SK-N-SH (cell line): ENCODE measurements at regions not wholly inside any gene's neighbourhood (a gene's known extent, or its start where the extent isn't known, plus 50 kb on each side); places are given as distances from the start of the nearest gene placed in this dataset.

Source experiments
- CTCF ChIA-PET: fragments of 300-600, 350-600 bp; formaldehyde crosslinking; extraction: SDS; loops from one replicate; lab custom pipeline; 2021; lab: Yijun Ruan, JAX
- POLR2A ChIA-PET: fragments of 350-600 bp; sonication (Branson Sonifier 250); formaldehyde crosslinking; extraction: SDS; loops from one replicate; lab custom pipeline; 2020; ENCODE audit warnings: antibody characterized with exemption, inconsistent platforms; lab: Yijun Ruan, JAX
- DNase-seq: peaks from one replicate; pipeline ENCODE4 v3.0.0; 2012
- H2AFZ ChIP-seq: fragments of 200-600 bp; sonication (generic); 2 replicates; pipeline ENCODE4 v1.8.1; 2016; ENCODE audit warnings: antibody characterized with exemption, mild to moderate bottlenecking, low read depth
- H3F3A ChIP-seq: fragments of 200-600 bp; sonication (generic); replicated peaks from 2 replicates; pipeline ENCODE3; 2016; ENCODE audit warnings: antibody characterized with exemption, mild to moderate bottlenecking; ENCODE audit not compliant: insufficient read depth
- H3K27ac ChIP-seq, 2 experiments: fragments of 200-500 bp in 1 of 2; fragments of 200-600 bp in 1 of 2; sonication (Bioruptor generic) in 1 of 2; sonication (generic), shearing (Covaris generic) in 1 of 2; 2 replicates each; pipeline versions ENCODE4 v1.5.1 to v1.6.1; 2014 to 2016; ENCODE audit warnings: low read depth in 2 of 2, inconsistent platforms in 1 of 2, low read length in 1 of 2, mild to moderate bottlenecking in 1 of 2, mixed read lengths in 1 of 2
- H3K27me3 ChIP-seq: fragments of 200-600 bp; sonication (generic), shearing (Covaris generic); 2 replicates; pipeline ENCODE4 v1.6.1; 2016; ENCODE audit warnings: mixed run types; ENCODE audit not compliant: insufficient read depth
- H3K36me3 ChIP-seq, 2 experiments: fragments of 200-500 bp in 1 of 2; fragments of 200-600 bp in 1 of 2; sonication (Bioruptor generic) in 1 of 2; sonication (generic) in 1 of 2; replicated peaks in 1 of 2; 2 replicates each; pipeline versions ENCODE3 to v1.5.1; 2014 to 2016; ENCODE audit warnings: low read length in 1 of 2, mild to moderate bottlenecking in 1 of 2; ENCODE audit not compliant: insufficient read depth in 2 of 2, control insufficient read depth in 1 of 2
- H3K4me1 ChIP-seq, 2 experiments: fragments of 200-500 bp in 1 of 2; fragments of 200-600 bp in 1 of 2; sonication (Bioruptor generic) in 1 of 2; sonication (generic), shearing (Covaris generic) in 1 of 2; 2 replicates each; pipeline versions ENCODE4 v1.5.1 to v1.6.1; 2014 to 2016; ENCODE audit warnings: low read depth in 1 of 2, low read length in 1 of 2, mixed run types in 1 of 2; ENCODE audit not compliant: insufficient read depth in 2 of 2, control insufficient read depth in 1 of 2
- H3K4me2 ChIP-seq: fragments of 200-600 bp; sonication (generic), shearing (Covaris generic); 2 replicates; pipeline ENCODE4 v1.6.1; 2017; ENCODE audit warnings: mixed run types
- H3K4me3 ChIP-seq, 2 experiments: fragments of 200-500 bp in 1 of 2; fragments of 200-600 bp in 1 of 2; sonication (Bioruptor generic) in 1 of 2; sonication (generic), shearing (Covaris generic) in 1 of 2; 2 replicates each; pipeline versions ENCODE4 v1.5.1 to v1.8.1; 2014 to 2016; ENCODE audit warnings: low read depth in 2 of 2, inconsistent platforms in 1 of 2, low read length in 1 of 2, mild to moderate bottlenecking in 1 of 2, mixed read lengths in 1 of 2, moderate library complexity in 1 of 2
- H3K79me2 ChIP-seq: fragments of 200-600 bp; sonication (generic); 2 replicates; pipeline ENCODE4 v1.8.1; 2017; ENCODE audit warnings: mild to moderate bottlenecking; ENCODE audit not compliant: insufficient read depth
- H3K9ac ChIP-seq: fragments of 200-600 bp; sonication (generic); 2 replicates; pipeline ENCODE4 v1.6.1; 2017; ENCODE audit warnings: mixed run types
- H3K9me2 ChIP-seq: fragments of 200-600 bp; sonication (generic); 2 replicates; pipeline ENCODE4 v1.6.1; 2017; ENCODE audit warnings: mixed run types
- H3K9me3 ChIP-seq: fragments of 200-600 bp; sonication (generic); 2 replicates; pipeline ENCODE4 v1.6.1; 2017; ENCODE audit warnings: mixed run types, mild to moderate bottlenecking, moderate library complexity
- H4K20me1 ChIP-seq: fragments of 200-600 bp; sonication (generic); 2 replicates; pipeline ENCODE4 v1.6.1; 2017; ENCODE audit warnings: mild to moderate bottlenecking, mixed run types; ENCODE audit not compliant: insufficient read depth
- CHD2 ChIP-seq: fragments of 150-350 bp; IDR thresholded peaks from 2 replicates; pipeline ENCODE4 v1.6.1; 2018; ENCODE audit warnings: low read length; ENCODE audit not compliant: partially characterized antibody
- CTCF ChIP-seq: fragments of 200-600 bp; sonication (generic); IDR thresholded peaks from 2 replicates; pipeline ENCODE4 v1.6.1; 2017; ENCODE audit warnings: antibody characterized with exemption, mild to moderate bottlenecking, moderate library complexity
- ELF1 ChIP-seq: IDR thresholded peaks from 2 replicates; pipeline ENCODE4 v1.4.0; 2012
- FOSL2 ChIP-seq: IDR thresholded peaks from 2 replicates; pipeline ENCODE4 v1.4.0; 2012; ENCODE audit warnings: low read depth, mild to moderate bottlenecking, moderate library complexity, borderline replicate concordance
- FOXJ3 ChIP-seq: sonication (generic); formaldehyde crosslinking; IDR thresholded peaks from 2 replicates; pipeline ENCODE4 v1.5.1; 2020; ENCODE audit warnings: mild to moderate bottlenecking, missing genetic modification reagents
- GATA2 ChIP-seq: sonication (generic); formaldehyde crosslinking; IDR thresholded peaks from 2 replicates; pipeline ENCODE4 v1.5.0; 2020; ENCODE audit warnings: mild to moderate bottlenecking, missing genetic modification reagents
- JUND ChIP-seq: IDR thresholded peaks from 2 replicates; pipeline ENCODE4 v1.4.0; 2012
- NFIC ChIP-seq: IDR thresholded peaks from 2 replicates; pipeline ENCODE4 v1.4.0; 2012; ENCODE audit warnings: borderline replicate concordance
- NRF1 ChIP-seq: IDR thresholded peaks from 2 replicates; pipeline ENCODE4 v1.6.1; 2012; ENCODE audit warnings: low read depth, mild to moderate bottlenecking, low read length
- RXRA ChIP-seq: IDR thresholded peaks from 2 replicates; pipeline ENCODE4 v1.4.0; 2012; ENCODE audit warnings: low read depth, mild to moderate bottlenecking, borderline replicate concordance
- TAF1 ChIP-seq: IDR thresholded peaks from 2 replicates; pipeline ENCODE4 v1.6.1; 2012; ENCODE audit warnings: low read depth, mild to moderate bottlenecking, low read length, moderate library complexity, borderline replicate concordance
- TCF12 ChIP-seq: IDR thresholded peaks from 2 replicates; pipeline ENCODE4 v1.4.0; 2012
- USF1 ChIP-seq: IDR thresholded peaks from 2 replicates; pipeline ENCODE4 v1.4.0; 2012; ENCODE audit warnings: low read depth, borderline replicate concordance
- YY1 ChIP-seq: IDR thresholded peaks from 2 replicates; pipeline ENCODE4 v1.4.0; 2012; ENCODE audit warnings: low read depth, mild to moderate bottlenecking
- whole genome bisulfite sequencing: methylation state at CpG from one replicate; pipeline ENCODE4 v1.1.6; 2017; ENCODE audit warnings: low lambda C conversion rate; 5-methylcytosine and 5-hydroxymethylcytosine counted together
- TF ChIP-seq, protein P1 (sequence below): fragments of 150-350 bp; IDR thresholded peaks from 2 replicates; pipeline ENCODE4 v1.6.1; 2016; ENCODE audit warnings: mild to moderate bottlenecking, low read depth, low read length
- TF ChIP-seq, protein P2 (sequence below): IDR thresholded peaks from 2 replicates; pipeline ENCODE4; 2012
- TF ChIP-seq, protein P3 (sequence below): IDR thresholded peaks from 2 replicates; pipeline ENCODE4 v1.4.0; 2012; ENCODE audit warnings: low read depth
- TF ChIP-seq, protein P4 (sequence below): fragments of 150-350 bp; IDR thresholded peaks from 2 replicates; pipeline ENCODE4 v1.6.1; 2017; ENCODE audit warnings: antibody characterized with exemption, low read length, low read depth, borderline replicate concordance
- TF ChIP-seq, protein P5 (sequence below): IDR thresholded peaks from 2 replicates; pipeline ENCODE4 v1.4.0; 2012; ENCODE audit warnings: low read depth, borderline replicate concordance

- Histone ChIP-seq H3K27me3 (no peaks in the 10 kb centered on the region), H4K20me1 (no peaks in the 10 kb centered on the region), H3K4me2 (no peak overlapping the region), H3K4me1 (no peaks in the 10 kb centered on the region), H3K9me3 (no peaks in the 10 kb centered on the region), H3K9me2 (no peaks in the 10 kb centered on the region), H3K27ac (no peak overlapping the region), H3K79me2 (no peaks in the 10 kb centered on the region), H3K4me3 (no peak overlapping the region), H2AFZ (no peak overlapping the region), H3K36me3 (no peaks in the 10 kb centered on the region), H3F3A (no peaks in the 10 kb centered on the region), H3K9ac (no peak overlapping the region)
- no peak for DNase-seq
- POLR2A ChIA-PET, result no interaction called here
- CTCF ChIA-PET, result interaction anchor here (2.1 kb wide), 1 partner anchor 12 kb away, joined by 14 read pairs; no protein-coding TSS in a partner anchor
- TF ChIP-seq TCF12 (no peak), TAF1 (no peak), CHD2 (no peak), JUND (no peak), FOXJ3 (CRISPR knock-in tag) (no peak), FOSL2 (no peak), CTCF (no peak), YY1 (no peak), USF1 (no peak), ELF1 (no peak), GATA2 (no peak), RXRA (no peak), NRF1 (no peak), NFIC (no peak)
- TF ChIP-seq, protein P1, sequence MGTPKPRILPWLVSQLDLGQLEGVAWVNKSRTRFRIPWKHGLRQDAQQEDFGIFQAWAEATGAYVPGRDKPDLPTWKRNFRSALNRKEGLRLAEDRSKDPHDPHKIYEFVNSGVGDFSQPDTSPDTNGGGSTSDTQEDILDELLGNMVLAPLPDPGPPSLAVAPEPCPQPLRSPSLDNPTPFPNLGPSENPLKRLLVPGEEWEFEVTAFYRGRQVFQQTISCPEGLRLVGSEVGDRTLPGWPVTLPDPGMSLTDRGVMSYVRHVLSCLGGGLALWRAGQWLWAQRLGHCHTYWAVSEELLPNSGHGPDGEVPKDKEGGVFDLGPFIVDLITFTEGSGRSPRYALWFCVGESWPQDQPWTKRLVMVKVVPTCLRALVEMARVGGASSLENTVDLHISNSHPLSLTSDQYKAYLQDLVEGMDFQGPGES, result no peak
- TF ChIP-seq, protein P2, sequence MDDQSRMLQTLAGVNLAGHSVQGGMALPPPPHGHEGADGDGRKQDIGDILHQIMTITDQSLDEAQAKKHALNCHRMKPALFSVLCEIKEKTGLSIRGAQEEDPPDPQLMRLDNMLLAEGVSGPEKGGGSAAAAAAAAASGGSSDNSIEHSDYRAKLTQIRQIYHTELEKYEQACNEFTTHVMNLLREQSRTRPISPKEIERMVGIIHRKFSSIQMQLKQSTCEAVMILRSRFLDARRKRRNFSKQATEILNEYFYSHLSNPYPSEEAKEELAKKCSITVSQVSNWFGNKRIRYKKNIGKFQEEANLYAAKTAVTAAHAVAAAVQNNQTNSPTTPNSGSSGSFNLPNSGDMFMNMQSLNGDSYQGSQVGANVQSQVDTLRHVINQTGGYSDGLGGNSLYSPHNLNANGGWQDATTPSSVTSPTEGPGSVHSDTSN, result no peak
- TF ChIP-seq, protein P3, sequence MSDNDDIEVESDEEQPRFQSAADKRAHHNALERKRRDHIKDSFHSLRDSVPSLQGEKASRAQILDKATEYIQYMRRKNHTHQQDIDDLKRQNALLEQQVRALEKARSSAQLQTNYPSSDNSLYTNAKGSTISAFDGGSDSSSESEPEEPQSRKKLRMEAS, result no peak
- TF ChIP-seq, protein P4, sequence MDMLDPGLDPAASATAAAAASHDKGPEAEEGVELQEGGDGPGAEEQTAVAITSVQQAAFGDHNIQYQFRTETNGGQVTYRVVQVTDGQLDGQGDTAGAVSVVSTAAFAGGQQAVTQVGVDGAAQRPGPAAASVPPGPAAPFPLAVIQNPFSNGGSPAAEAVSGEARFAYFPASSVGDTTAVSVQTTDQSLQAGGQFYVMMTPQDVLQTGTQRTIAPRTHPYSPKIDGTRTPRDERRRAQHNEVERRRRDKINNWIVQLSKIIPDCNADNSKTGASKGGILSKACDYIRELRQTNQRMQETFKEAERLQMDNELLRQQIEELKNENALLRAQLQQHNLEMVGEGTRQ, result no peak
- TF ChIP-seq, protein P5, sequence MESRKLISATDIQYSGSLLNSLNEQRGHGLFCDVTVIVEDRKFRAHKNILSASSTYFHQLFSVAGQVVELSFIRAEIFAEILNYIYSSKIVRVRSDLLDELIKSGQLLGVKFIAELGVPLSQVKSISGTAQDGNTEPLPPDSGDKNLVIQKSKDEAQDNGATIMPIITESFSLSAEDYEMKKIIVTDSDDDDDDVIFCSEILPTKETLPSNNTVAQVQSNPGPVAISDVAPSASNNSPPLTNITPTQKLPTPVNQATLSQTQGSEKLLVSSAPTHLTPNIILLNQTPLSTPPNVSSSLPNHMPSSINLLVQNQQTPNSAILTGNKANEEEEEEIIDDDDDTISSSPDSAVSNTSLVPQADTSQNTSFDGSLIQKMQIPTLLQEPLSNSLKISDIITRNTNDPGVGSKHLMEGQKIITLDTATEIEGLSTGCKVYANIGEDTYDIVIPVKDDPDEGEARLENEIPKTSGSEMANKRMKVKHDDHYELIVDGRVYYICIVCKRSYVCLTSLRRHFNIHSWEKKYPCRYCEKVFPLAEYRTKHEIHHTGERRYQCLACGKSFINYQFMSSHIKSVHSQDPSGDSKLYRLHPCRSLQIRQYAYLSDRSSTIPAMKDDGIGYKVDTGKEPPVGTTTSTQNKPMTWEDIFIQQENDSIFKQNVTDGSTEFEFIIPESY, result no peak
- WGBS, result 73% methylated on average over 3 of the region's 3 CpGs
These were observed 216.9 kb upstream of the S100G start for GRCh38 chrX:16433021-16433420.
